GM19351 (cell line): ENCODE measurements at regions not wholly inside any gene's neighbourhood (a gene's known extent, or its start where the extent isn't known, plus 50 kb on each side); places are given as distances from the start of the nearest gene placed in this dataset.

Source experiments
- ATAC-seq: cut with Tn5 transposase; IDR thresholded peaks from one replicate; pipeline ENCODE4 v1.9.1; 2021; ENCODE audit warnings: mild to moderate bottlenecking, moderate library complexity; ENCODE audit not compliant: unreplicated experiment

DNA sequence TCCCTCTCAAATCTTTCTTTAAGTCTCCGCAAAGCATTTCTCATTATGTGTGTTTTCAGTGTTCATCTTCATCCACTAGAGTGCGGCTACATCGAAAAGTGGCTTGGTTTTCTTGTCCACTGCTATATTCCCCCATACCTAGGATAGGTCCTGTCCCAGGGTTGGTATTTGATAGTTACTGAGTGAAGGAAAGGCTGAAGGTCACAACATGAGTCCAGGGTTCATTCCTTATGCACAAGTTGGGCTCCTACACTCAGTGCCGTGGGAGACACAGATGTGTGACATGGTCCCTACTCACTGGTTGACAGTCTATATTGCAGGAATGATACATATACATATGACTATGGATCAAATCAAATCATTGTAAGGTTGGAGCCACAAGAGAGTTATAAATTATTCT, 55.4 kb upstream of the RELL1 start:
- no peak for ATAC-seq

DNA sequence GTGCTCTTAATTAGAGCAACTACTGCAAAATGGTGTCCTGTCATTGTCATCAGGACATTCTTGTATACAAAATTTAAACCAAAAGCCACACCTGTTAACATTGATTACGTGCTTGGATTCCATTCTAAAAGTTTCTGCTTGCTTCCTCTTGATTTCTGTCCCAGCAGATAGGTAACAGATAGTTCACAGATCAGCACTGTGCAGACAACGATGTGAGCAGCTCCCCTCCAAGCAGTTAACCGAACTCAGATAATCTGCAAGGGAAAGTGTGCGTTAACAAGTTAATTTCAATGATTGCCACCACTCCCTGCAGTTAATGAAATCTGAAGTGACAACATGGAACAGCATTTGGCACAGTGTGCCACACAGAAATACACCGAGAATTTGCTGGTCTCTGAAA, 54.4 kb upstream of the RELL1 start:
- no peak for ATAC-seq

DNA sequence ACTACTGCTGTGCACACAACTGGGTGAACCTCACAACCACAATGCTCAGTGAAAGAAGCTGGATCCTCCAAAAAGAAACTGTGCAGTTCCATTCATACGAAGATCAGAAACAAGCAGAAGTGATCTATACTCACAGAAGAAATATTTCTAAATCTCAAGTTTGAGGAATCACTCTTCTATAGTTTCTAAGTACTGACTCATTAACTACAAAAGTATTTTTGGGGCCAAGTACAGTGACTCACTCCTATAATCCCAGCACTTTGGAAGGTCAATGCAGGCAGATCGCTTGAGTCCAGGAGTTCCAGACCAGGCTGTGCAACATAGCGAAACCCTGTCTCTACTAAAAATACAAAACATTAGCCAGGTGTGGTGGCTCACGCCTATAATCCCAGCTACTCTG, 51.3 kb upstream of the RELL1 start:
- ATAC-seq = no peak
